GM08714 (cell line): ENCODE measurements at regions not wholly inside any gene's neighbourhood (a gene's known extent, or its start where the extent isn't known, plus 50 kb on each side); places are given as distances from the start of the nearest gene placed in this dataset.

Experiments
- H3K4me3 ChIP-seq: fragments of 200-500 bp; sonication (Bioruptor generic); 2 replicates; pipeline ENCODE4 v1.5.1; 2014; ENCODE audit warnings: mild to moderate bottlenecking, low read length, inconsistent platforms
- ZNF274 ChIP-seq: IDR thresholded peaks from 2 replicates; pipeline ENCODE4 v1.6.1; 2012; ENCODE audit warnings: mild to moderate bottlenecking, low read depth, low read length

DNA sequence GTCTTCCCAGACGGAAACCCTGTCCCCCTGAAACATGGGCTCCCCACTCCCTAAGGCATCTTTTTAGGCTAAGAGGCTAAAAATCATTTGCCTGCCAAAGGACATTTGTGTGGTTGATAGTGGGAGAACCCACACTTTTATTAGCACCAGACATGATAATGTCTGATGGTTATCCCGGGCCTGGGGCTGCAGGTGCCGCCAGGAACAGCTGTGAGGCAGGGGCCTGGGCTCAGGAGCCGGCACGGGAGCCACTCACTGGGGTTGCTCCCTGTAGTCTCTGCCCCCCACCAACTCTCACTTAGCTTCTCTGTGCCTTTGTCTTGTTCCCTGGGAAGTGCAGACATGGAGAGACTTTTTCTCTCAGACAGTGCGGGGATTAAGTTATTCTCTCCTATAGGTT, 193.6 kb downstream of the GLRX3 start:
- no peak for TF ChIP-seq ZNF274
- no peak overlapping the region for H3K4me3 ChIP-seq

DNA sequence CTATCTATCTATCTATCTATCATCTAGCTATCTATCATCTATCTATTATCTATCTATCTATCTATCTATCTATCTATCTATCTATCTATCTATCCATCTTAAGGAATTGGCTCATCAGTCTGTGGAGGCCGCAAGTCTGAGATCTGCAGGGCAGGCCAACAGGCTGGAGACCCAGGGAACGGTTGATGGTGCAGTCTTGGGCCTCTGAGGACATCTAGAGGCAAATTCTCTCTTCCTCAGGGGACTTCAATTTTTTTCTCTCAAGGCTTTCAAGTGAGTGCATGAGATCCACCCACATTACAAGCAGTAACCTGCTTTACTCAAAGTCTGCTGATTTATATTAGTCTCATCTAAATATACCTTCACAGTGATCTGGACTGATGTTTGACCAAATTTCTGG, 197.0 kb downstream of the GLRX3 start:
- H3K4me3 ChIP-seq = no peak overlapping the region
- no peak for TF ChIP-seq ZNF274

DNA sequence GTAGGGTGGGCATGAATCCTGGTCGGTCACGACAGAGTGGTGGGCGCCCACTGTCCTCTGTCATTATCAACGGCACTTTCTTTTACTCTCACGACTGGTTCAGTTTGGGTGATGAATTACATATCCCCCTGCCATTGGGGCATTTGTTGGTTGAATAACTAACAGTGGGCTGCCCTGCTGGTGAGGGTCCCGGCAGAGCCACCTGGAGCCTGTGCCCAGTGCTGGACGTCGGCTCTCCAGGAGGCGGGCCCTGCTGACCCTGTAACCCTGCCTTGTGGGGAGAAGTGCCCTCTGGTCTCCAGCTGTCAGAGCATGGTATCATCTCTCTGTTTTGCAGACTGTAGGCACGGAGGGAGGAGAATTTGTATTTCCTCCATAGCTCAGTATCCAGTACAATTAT, 199.1 kb downstream of the GLRX3 start:
- TF ChIP-seq ZNF274 = no peak
- H3K4me3 ChIP-seq = no peak overlapping the region

DNA sequence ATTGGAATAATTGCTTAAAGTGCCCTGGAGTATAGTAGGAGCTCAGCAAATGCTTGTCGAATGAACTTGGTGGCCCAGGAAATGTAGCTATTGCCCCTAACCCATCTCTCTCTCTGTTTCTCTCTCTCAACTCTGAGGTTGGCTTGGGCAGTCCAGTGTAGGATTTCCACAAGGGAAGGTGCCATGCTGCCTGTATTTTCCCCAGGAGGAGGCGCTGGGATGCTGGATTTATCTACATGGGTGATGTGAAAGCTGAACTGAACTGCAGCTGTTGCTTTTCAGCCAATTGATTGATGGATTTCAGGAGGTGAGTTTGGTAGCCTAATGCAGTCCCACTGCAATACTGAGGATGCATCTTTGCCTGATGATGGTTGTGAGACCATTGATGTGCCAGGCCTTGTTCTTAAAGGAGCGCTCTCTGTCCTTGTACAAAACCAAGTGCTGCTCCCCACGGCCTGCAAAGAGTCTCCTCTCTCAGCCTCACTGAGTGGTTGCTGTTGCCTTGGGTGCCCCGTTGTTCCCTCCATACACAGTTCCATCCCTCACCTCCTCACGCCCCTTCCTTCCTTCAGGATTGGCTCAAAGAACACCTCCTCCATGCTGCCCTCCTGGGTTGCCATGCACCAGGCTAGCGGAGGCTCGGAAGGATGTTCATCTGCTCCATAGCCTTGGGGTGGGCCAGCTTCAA, 200.6 kb downstream of the GLRX3 start:
- no peak for TF ChIP-seq ZNF274
- no peak overlapping the region for H3K4me3 ChIP-seq

DNA sequence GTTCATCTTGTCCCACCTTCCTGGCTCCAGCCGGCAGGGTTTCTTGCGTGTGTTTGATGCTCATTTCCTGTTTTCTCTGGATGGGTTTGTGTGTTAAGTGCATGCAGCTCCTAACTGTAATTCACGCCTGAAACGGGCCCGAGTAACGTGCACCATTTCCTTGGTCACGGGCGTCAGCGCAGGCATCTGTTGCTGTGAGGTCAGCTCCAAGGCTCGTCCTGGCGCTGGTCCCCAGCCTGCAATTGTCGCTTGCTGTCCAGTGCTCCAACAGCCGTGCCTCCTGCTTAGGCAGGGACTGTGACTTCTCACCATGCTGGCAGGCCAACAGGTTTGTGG, 201.1 kb downstream of the GLRX3 start:
- H3K4me3 ChIP-seq = no peak overlapping the region
- TF ChIP-seq ZNF274 = no peak

DNA sequence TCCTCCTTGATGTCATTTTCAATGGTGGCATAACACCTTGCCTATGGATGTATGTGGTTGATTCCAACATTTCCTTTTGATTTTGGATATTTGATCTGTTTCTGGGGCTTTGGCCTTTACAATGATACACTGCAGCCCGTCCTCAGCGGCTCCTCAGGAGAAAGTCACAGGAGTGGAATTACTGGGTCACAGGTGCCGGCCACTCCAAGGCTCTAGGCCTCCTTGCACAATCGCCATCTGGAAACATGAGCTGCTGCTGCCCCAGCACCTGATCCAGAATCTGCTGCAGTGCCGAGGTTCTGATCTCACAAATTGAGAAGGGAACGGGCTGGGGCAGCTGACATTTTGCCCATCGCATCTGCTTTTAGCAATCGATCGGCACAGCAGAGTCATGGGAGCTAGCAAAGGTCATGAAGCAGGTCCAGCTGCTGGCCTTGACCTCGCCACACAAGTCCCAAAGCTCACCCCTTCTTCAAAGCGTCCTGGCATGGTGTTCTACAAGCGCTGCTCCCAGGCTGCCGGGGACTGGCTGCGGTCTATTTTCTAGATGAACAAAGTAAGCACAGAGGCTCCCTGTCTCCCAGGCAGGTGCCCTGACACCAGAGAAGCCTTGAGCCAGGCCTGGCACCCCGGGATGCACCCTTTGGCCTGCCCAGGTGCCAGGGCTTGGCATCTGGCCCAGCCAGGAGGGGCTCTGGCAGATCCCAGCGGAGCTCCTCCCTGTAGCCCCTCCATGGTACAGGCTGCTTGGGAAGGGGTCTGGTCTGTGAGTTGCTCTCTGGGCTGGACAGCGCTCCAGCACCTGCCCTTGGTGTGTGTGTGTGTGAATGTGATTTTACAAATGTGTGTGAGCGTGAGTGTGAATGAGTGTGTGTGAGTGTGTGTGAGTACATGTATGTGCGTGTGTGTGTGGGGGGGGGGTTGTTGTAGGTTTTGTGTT, 201.8 kb downstream of the GLRX3 start:
- no peak for TF ChIP-seq ZNF274
- no peak overlapping the region for H3K4me3 ChIP-seq

DNA sequence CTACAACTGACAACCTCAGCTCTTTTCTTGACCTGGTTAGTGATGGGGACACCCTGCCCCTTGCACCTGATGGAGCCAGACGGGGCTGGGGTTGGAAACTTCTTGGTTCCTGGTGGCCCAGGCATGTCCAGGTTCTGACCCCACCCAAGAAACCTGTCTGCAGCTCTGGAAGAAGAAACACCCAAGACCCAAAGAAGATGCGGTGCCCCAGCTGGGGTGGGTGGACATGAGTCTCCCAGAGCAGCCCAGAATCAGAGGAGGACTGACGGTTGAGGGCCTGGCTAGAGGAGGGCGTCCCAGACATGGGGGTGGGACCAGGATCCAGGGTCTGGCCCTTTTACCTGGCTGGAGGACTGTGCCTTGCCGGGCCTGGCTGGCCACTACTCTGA, 202.4 kb downstream of the GLRX3 start:
- no peak for TF ChIP-seq ZNF274
- no peak overlapping the region for H3K4me3 ChIP-seq

DNA sequence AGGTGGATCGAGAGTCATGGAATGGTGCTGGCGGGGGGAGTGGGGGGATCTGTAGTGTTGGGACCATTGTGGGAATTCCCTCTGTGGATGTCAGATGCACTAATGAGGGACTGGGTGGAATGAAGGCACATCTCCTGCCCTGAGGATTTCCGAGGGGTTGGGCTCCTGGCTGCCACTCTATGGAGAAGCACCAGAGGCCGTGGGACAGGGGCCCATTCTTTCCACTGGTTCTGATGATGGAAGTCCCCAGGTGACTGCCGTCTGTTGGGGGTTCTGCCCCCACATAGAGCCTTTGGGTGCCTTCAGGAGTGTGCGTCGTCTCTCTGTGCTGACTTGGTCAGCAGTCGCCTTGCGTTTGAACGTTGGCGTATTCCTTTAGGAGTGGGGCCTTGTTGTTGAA, 202.9 kb downstream of the GLRX3 start:
- no peak overlapping the region for H3K4me3 ChIP-seq
- TF ChIP-seq ZNF274 = no peak

DNA sequence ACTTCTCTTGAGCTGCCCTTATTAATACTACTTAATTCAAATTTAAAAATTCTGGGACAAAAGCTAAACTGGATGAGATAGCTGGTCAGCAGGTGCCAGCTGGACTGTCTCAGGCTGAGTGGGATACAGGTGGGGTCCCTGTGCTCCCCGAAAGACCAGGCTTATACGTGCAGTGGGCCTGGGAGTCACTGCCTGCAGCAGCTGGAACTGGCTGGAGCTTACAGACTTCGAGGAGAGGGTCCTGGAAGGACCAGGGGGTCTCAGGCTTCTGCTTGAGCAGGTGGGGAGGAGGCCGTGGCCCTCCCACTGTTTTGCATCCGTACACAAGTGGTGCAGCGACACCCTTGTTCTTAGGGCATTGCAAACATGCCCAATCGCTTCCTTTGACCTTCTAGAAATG, 203.7 kb downstream of the GLRX3 start:
- no peak overlapping the region for H3K4me3 ChIP-seq
- no peak for TF ChIP-seq ZNF274

DNA sequence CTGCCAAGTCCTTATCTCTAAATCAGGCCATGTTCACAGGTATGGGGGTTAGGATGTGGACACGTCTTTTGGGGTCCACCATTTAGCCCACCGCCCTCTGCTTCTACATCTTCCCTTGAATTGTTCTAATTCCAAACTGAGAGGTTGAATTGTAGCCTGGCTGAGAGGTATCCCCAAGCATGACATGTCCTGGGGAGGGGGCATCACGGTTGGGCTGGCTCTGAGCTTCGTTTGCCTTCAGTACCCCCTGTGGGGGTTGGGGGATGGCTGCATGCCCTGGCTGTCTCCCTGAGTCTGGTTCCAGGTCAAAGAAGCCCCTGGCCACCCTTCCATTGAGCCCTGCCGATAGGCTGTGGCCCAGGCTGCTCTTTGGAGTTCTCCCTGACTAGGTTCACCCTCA, 204.6 kb downstream of the GLRX3 start:
- H3K4me3 ChIP-seq = no peak overlapping the region
- TF ChIP-seq ZNF274 = no peak

DNA sequence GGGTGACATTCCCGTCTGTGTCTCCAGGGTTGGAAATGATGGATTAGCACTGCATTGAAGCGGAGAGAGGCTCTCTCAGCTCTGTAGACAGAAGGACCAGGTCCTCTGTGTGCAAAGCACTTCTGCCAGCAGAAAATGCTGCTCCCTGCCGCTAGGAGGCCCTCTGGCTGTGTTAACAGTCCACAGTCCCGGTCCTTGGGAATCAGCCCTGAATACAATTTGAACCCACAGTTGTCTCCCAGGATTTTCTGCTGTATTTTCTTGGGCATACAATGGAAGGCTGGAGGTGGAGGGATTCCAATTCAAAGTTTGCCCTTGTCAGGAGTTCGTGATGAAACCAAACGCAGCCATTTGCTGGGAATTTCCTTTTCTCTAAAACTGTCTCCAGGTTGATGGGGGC, 205.2 kb downstream of the GLRX3 start:
- no peak for TF ChIP-seq ZNF274
- H3K4me3 ChIP-seq = no peak overlapping the region

DNA sequence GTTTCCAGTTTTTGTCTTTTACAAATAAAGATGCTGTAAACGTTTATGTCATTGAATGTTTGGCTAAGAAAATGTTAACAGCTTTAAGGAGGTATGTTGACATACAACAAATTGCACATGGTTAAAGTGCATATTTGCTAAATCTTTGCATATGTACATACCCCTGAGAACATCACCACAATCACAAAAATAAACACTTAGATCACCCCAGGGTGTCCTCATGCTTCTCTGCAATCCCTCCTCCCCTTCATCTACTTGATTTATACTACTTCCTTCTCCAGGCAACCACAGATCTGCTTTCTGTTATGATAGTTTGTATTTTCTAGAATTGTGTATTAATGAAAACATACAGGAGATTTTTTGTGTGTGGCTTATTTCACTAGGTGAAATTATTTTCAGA, 209.5 kb downstream of the GLRX3 start:
- no peak overlapping the region for H3K4me3 ChIP-seq
- TF ChIP-seq ZNF274 = no peak

DNA sequence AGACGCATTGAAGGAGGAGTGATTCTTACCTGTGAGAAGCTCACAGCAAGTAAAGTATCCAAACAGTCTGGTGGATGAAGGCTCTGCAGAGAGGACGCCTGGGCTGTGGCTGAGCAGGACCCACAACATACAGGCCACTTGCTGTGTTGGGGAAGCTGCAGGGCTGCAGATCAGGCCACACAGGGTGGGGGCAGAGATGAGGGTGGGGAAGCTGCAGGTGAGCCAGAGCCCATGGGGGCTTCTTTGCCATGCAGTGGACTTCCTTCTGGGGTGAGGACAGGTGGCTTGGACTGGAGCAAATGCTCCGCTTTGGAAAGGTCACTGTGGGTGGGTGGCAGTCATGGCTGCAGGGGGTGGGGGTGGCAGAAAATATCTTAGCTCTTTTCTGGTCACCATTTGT, 214.8 kb downstream of the GLRX3 start:
- TF ChIP-seq ZNF274 = no peak

DNA sequence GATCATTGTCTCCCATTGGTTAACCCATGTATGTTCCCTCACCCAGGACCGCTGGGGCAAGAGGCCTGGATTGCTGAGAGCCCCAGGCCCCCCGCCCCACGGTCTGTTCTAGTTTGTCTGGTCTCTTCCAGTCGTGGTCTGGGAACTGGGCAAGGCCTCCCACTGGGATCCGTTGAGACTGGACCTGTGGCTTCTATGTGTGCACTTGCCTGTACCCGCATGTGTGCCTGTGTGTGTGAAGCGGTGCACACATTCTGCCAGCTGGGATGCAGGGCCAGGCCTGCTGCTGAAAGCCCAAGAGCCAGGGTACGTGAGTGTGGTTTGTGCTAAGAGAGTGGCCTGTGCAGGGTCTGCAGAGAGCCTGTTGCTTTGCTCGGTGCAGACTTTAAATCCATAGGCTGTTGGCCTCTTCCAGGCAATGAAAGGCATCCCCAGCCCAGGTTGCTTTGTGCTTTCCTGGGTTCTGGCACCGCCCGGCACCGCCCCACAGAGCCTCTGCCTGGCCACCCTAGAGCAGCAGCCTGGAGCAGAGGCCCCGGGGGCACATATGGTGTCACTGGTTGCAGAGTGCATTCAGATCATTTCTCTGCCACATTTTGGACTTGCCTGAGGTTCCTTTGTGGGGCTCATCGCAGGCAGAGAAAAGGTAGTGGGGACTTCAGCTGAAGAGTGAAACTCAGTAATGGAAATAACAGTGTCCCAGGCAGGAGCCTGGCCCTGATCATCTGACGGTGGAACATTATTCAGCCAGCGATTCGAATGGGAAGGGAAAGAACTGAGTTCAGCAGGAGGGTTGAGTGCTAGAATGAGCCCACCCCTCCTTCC, 215.5 kb downstream of the GLRX3 start:
- no peak for TF ChIP-seq ZNF274
- no peak overlapping the region for H3K4me3 ChIP-seq

More for the DNA sequence above, 214.8 kb downstream of the GLRX3 start:
- H3K4me3 ChIP-seq = no peak overlapping the region

DNA sequence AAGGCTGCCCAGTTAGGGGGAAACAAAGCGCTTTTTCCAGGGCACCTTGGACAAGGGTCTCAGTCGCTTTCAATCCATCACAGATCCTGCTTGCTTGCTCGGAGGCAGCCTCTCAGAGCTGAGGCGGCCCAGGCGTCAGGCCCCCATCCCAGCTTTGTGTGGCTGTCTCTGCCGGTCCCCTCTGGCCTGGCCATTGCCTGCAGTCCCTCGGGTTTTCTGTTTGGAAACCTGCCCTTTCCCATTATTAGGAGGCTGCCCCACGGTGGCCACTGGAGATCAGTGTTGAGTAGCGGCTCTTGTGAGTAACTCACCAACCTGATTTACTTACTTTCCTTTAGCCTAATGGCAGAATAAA, 216.1 kb downstream of the GLRX3 start:
- no peak overlapping the region for H3K4me3 ChIP-seq
- no peak for TF ChIP-seq ZNF274
